GM18909 (cell line): ENCODE measurements at regions not wholly inside any gene's neighbourhood (a gene's known extent, or its start where the extent isn't known, plus 50 kb on each side); places are given as distances from the start of the nearest gene placed in this dataset.

ENCODE experiments used
- ATAC-seq: cut with Tn5 transposase; IDR thresholded peaks from one replicate; pipeline ENCODE4 v1.9.1; 2021; ENCODE audit warnings: mild to moderate bottlenecking; ENCODE audit not compliant: unreplicated experiment, poor library complexity

- no peak for ATAC-seq
These were observed 280.9 kb downstream of the CDH26 start for GRCh38 chr20:60238992-60239660.

DNA sequence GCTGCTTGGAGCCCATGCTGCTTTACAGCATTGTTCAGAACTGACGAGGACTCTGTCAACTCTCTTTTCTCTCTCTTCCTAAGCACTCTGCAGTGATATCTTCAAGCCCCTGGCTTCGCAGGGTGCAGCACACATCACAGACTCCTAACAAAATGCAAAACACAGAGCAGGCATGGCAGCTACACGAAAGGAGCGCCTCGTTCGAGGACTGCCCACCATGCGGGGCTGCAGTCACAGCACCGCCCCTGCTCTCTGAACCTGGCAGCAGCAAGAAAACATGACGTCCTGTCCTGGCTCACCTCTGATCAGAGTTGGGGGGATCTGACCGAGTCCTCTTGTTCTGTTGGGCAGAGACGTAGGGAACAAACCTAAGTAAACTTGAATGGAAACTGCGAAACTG lies 281.7 kb downstream of the CDH26 start:
- no peak for ATAC-seq

DNA sequence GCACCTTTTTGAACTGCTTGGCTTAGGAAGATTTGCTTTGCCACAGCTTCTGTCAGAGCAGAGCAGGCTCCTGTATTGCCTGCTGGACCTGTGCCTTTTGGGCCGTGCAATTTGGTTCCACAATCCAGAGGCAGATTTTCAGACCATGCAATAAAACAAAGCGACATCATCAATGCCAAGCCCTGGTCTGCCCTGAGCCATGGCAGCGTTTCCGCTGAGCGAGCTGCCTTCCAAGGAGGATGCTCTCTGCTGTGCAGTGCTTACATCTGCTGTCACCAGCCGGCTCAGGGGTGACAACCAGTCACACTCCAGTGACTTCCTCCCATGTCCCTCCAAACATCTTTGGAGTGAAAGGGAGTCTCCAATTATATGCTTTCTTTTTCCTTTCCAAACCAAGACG lies 282.2 kb downstream of the CDH26 start:
- ATAC-seq, result no peak

DNA sequence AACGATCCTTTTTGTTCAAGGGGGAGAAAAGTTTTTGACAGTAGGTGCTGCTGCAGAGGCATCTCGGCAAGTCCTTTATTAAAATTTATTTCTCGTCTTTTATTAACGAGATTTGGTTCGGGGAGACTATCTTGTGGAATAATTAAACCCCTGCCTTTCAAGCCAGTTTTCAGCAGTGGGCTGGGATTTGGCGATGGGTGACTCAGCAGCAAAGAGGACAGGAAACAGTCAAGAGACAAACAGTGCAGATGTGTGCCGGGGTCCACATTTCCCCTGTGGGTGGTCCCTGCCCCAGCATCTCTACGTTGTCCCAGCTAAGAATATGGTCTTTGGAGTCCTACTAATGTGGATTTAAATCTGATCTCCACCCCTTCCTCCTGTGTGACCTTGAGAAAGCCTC lies 282.8 kb downstream of the CDH26 start:
- ATAC-seq, result no peak

DNA sequence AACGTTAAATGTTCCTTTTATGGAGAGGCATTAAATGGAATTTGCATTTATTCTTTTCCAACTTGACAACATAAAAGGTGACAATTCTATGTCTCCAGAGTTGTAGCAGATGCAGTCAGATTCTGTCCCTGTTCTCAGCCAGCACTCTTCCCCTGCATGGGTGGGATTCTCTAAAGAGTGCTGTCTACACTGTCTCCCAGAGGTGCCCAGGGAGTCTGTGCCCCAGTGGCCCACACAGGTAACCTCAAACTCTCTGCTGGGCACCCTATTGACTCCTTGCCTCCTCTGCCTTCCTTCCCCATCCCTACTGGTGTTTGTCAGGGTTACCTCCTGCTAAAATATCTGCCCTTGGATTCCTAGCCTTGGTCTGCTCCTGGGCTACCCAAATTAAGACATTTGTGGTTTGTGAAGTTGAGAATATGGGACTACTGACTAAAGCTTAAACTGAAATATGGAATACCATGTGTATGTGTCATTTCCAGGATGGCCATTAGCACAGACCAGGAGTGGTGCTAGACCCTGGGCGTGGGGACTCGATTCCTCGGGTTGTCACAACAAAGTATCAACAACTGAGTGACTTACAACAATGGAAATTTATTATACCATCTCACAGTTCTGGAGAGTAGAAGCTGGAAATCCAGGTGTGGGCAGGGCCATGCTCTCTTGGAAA lies 284.7 kb downstream of the CDH26 start:
- ATAC-seq, result no peak

- ATAC-seq, result no peak
These were observed 286.3 kb downstream of the CDH26 start for GRCh38 chr20:60244373-60245146.

DNA sequence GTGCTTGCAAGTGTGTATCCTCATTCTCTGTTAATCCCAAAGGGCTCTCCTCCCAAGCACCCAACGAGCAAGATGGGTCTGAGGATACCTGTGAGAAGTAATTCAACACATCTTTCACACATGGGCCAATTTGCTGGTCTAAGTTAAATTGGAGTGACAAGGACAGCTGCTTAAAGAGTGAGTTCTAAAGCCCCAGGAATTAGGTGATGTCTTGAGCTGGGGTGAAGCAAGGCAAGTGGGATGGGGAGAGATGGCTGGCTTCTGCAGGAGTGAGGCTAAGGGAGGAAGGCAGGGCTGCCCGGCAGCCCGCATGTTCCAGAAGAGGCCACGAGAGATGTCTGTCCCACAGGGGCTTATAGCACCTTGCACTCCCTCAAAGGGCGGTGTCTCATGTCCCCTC lies 288.5 kb downstream of the CDH26 start:
- ATAC-seq, result no peak

DNA sequence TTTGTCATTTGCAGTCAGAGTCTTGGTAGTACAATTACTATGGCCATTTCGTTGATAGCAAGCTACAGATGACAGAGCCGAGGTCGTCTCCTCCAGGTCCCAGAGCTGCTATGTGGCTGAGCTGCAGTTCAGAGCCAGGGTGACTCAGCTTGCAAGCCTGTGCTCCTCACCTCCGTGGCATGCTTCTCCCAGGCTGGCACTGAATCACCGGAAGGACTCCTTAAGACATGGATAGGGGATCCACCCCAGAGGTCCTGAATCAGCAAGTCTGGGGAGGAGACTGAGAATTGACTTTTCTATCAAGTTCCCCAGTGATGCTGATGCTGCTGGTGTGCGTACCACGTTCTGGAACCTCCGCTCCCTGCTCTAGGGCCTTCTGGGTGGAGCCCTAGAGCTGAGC lies 291.2 kb downstream of the CDH26 start:
- no peak for ATAC-seq

- ATAC-seq, result no peak
These were observed 292.0 kb downstream of the CDH26 start for GRCh38 chr20:60250251-60250650.

- ATAC-seq, result no peak
These were observed 294.6 kb downstream of the CDH26 start for GRCh38 chr20:60252866-60253265.

DNA sequence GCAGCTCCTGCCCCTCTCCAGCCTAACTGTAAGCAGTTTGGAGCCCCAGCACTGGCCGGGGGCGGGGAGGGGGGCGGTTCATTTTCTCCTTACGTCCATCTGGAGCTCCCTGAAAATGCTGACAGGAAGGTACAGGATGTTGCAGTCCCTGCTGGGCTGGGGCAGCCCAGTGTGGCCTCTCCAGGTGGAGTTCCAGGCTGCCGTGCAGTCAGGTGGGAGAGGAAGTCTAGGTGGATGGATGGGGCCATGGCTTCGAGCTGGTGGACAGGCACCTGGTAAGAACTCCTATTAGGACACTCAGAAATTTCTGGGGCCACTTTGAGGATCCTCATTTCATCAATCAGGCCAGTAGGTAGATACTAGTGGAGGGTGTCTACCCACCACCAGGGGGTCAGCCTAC lies 295.2 kb downstream of the CDH26 start:
- no peak for ATAC-seq

- no peak for ATAC-seq
These were observed 296.7 kb downstream of the CDH26 start for GRCh38 chr20:60254901-60255411.

DNA sequence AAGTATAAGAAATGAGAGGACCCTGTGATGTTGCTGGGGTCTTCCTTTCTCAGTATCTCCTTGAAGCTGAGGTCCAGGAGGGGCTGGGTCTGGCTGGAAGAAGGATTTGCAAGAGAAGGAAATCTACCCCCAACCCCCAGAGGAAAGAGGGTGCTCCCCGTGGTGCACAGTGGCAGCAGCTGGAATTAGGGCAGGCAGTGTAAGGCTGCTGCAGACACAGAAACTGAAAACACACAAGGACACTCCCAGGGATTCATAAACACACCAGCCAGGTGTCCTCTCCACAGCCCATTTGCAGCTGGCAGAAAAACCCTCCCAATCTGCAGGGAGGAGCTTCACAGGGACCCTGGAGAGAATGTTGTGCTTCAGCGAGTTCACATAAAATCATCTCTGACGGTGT lies 297.2 kb downstream of the CDH26 start:
- ATAC-seq, result no peak

- no peak for ATAC-seq
These were observed 297.6 kb downstream of the CDH26 start for GRCh38 chr20:60255866-60256265.

DNA sequence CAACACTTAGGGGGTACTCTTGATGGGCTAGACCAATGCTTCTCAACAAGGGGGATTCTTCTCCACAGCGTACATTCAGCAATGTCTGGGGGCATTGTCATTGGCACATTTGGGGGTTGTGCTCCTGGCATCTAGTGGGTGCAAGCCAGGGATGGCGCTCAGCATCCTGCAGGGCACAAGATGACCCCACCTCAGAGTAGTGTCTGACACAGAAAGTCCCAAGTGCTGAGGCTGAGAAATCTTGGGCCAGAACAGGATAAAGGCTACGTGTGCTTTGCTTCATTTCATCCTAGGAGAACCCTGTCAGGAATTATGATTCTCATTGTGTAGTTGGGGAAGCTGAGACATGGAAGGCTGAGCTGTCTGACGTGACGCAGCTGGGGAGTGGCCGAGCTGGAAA lies 298.6 kb downstream of the CDH26 start:
- ATAC-seq, result no peak

DNA sequence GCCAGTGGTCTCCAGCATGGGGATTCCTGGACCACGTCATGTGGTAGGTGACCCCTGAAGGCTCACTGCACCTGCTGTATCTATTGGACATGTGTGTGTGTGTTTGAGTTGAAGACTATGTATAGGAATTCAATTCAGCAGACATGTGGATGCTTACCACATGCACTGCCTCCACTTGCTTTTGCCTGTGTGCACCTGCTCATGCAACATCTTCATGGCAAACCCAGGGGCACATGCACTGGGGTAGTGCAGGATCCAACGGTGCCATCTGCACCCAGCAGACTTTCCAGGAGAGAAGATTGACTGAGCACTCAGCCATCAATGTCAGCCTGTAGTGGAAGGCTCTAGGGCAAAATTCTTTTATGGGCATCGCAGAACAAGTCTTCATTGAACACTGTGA lies 299.4 kb downstream of the CDH26 start:
- no peak for ATAC-seq

DNA sequence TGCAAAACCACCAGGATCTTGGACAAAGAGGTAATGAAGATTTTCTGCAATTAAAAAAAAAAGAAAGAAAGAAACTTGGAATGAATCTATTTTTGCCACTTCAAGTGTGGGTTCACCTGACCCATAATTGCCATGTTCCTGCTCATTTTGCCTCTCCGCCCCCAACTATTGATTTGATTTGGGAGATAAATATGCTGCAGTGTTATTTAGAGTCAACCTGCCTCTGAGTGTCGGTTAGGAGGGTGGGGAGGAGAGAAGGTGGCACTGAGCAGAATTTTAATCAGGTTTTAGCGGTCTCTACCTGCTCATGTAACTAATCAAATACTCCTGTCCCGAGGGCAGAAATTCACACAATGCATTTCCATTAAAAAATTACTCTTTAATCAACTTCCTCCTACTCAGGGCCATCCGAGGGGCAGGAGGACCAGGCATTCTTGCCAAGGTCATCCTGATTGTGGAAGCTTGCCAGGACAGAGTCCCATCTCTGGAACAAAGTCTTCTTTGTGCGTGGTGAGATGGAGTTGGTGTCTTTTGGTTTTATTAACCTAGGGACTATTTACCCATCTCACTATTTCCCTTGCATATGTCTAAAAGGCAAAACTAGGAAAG lies 300.1 kb downstream of the CDH26 start:
- ATAC-seq, result no peak

DNA sequence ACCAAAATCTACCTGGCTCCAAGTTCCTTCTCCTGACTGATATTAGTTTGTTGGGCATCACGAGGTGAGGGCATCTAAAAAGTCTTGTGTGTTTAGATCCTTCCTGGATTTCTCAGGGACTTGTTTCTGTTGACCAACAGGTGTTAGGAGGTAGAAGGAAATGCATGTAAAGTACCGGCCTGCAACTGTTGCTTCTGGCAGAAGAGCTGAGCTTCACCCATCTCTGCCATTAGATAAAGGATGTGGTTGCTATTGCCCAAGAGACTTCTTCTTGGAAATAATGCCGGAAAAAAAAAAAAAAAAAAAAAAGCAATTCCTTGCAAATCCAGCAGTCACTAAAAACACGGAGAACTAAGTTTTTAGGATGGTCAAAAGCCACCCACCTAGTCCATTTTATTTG lies 303.1 kb downstream of the CDH26 start:
- ATAC-seq, result no peak

DNA sequence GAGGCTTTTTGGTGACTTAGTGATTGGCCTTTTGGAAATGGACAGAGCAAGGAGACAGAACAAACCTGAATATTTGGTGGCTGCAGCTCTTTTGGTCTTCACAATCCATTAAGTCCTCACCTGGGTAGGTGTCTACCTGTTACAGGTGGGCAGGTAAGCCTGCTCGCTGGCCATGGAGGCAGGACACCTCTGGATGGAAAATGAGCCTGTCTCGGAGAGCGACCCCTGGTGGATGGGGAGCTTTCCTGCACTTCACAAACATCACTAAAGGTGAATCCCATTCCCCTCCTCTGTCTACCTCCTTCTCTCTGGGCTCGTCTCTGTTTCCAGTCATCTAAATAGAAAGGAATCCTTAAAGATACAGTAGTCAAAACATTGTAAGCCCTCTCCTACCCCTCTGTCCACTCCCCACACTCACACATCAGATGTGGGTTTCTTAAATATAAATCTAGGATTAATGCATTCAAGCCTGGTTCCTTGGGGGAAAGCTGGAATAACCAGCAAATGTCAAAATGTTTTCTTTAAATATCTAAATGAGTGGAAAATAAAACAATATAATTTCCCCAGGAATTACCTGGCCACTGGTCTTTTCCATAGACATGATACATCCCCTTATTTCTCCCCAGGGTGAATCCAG lies 304.9 kb downstream of the CDH26 start:
- ATAC-seq, result peak; percentile 45
